Body of pancreas (tissue), 4 donors: ENCODE measurements at regions not wholly inside any gene's neighbourhood (a gene's known extent, or its start where the extent isn't known, plus 50 kb on each side); places are given as distances from the start of the nearest gene placed in this dataset.

Experiments
- CTCF ChIP-seq, 7 experiments: fragments of 450-650 bp in 4 of 7; fragments of 200-600 bp in 3 of 7; sonication (generic) in 3 of 7; IDR thresholded peaks; one replicate each; pipeline ENCODE4 v1.5.1; 2016 to 2019; ENCODE audit warnings: antibody characterized with exemption in 7 of 7
- POLR2A ChIP-seq, 3 donors: fragments of 450-650 bp; IDR thresholded peaks; one replicate each; pipeline ENCODE4 v1.6.1; 2016; ENCODE audit warnings: antibody characterized with exemption in 3 of 3, mild to moderate bottlenecking in 2 of 3

- TF ChIP-seq CTCF (IDR thresholded peaks at IDR 0.05) (no peak), POLR2A (IDR thresholded peaks at IDR 0.05) (no peak)
These were observed 192.7 kb downstream of the ZNF621 start for GRCh38 chr3:40717471-40717870.
